Tibial nerve (tissue), 4 donors: ENCODE measurements at regions not wholly inside any gene's neighbourhood (a gene's known extent, or its start where the extent isn't known, plus 50 kb on each side); places are given as distances from the start of the nearest gene placed in this dataset.

Source experiments
- EP300 ChIP-seq, 2 donors: sonication (generic); formaldehyde crosslinking; IDR thresholded peaks; one replicate each; pipeline ENCODE4 v1.6.1; 2017; ENCODE audit warnings: antibody characterized with exemption in 2 of 2, mild to moderate bottlenecking in 1 of 2
- POLR2A ChIP-seq, 2 donors: fragments of 450-650 bp; IDR thresholded peaks; one replicate each; pipeline ENCODE4 v1.6.1; 2017; ENCODE audit warnings: antibody characterized with exemption in 2 of 2, mild to moderate bottlenecking in 2 of 2, moderate library complexity in 2 of 2
- TF ChIP-seq, protein P1 (sequence below), 5 experiments: fragments of 200-600 bp in 3 of 5; fragments of 450-650 bp in 2 of 5; sonication (generic) in 3 of 5; IDR thresholded peaks; one replicate each; pipeline ENCODE4 v1.5.1; 2016 to 2019; ENCODE audit warnings: antibody characterized with exemption in 5 of 5, mild to moderate bottlenecking in 3 of 5, moderate library complexity in 2 of 5

DNA sequence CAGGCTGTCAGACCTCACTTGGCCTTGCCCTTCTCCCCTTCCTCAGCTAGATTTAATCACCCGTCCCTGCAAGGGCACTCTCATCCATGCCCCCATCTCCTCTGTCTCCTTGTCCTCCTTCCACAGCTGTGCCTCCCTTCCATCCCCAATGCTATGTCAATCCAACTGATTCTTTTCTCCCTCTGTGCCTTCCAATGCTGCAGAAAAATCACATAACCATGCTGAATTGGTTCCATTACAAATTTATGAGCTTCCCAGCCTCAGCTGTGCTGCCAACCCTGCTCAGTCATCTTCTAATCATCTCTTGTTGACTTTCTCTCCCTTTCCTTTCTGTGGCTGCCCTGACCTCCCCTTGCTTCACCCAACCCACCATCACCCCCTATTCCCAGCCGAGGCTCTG, 56.3 kb upstream of the PIRT start:
- TF ChIP-seq EP300 (IDR thresholded peaks at IDR 0.05), result no peak
- TF ChIP-seq, protein P1, sequence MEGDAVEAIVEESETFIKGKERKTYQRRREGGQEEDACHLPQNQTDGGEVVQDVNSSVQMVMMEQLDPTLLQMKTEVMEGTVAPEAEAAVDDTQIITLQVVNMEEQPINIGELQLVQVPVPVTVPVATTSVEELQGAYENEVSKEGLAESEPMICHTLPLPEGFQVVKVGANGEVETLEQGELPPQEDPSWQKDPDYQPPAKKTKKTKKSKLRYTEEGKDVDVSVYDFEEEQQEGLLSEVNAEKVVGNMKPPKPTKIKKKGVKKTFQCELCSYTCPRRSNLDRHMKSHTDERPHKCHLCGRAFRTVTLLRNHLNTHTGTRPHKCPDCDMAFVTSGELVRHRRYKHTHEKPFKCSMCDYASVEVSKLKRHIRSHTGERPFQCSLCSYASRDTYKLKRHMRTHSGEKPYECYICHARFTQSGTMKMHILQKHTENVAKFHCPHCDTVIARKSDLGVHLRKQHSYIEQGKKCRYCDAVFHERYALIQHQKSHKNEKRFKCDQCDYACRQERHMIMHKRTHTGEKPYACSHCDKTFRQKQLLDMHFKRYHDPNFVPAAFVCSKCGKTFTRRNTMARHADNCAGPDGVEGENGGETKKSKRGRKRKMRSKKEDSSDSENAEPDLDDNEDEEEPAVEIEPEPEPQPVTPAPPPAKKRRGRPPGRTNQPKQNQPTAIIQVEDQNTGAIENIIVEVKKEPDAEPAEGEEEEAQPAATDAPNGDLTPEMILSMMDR (IDR thresholded peaks at IDR 0.05), result no peak
- no peak for TF ChIP-seq POLR2A (IDR thresholded peaks at IDR 0.05)
